ENCODE measurements at regions not wholly inside any gene's neighbourhood (a gene's known extent, or its start where the extent isn't known, plus 50 kb on each side); places are given as distances from the start of the nearest gene placed in this dataset.

DNA sequence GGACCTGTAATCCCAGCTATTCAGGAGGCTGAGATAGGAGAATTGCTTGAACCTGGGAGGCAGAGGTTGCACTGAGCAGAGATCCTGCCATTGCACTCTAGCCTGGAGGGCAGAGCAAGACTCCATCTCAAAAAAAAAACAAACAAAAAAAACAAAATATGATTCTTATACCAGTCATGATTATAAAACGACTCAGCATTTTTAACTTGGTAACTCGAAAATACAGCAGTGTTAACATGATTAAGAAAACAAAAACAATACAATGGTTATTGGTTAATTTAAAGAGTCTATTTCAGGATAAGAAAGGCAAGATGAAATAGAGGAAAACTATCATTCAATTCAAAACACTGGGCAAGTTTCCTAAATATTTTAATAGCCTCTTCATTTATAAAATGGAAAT lies 865.3 kb downstream of the PCDH7 start:
- Histone ChIP-seq H3K9ac (ENCODE audit: extremely low read depth, insufficient read length, low read length) (no peak overlapping the region), H3K23me2 (ENCODE audit: insufficient read length, low read depth, low read length, poor library complexity, severe bottlenecking) (no peaks in the 10 kb centered on the region), H2BK20ac (ENCODE audit: low read depth, low read length, poor library complexity, severe bottlenecking) (no peak overlapping the region), H3K18ac (ENCODE audit: insufficient read length, low read depth, low read length) (no peak overlapping the region), H3K27ac (ENCODE audit: insufficient read length, low read depth, low read length) (no peak overlapping the region), H2BK120ac (ENCODE audit: low read depth, low read length, poor library complexity, severe bottlenecking) (no peak overlapping the region), H3K4ac (ENCODE audit: low read depth, low read length) (no peak overlapping the region), H2AFZ (ENCODE audit: low read length) (no peak overlapping the region), H3T11ph (ENCODE audit: low read length) (no peak overlapping the region), H4K8ac (replicated peaks; ENCODE audit: insufficient read length, low read depth, low read length) (no peak overlapping the region), H3K56ac (ENCODE audit: insufficient read length, low read depth, low read length) (no peak overlapping the region), H3K9me3 (ENCODE audit: control insufficient read depth, low read depth, low read length) (no peaks in the 10 kb centered on the region), H3K79me1 (ENCODE audit: insufficient read depth, low read depth, low read length, poor library complexity, severe bottlenecking) (no peaks in the 10 kb centered on the region), H4K91ac (ENCODE audit: insufficient read length, low read depth, low read length) (no peak overlapping the region), H4K20me1 (ENCODE audit: control insufficient read depth, insufficient read depth, insufficient read length) (no peaks in the 10 kb centered on the region), H2BK5ac (ENCODE audit: insufficient read length, low read length) (no peak overlapping the region), H3K14ac (ENCODE audit: insufficient read depth, low read length) (no peak overlapping the region), H3K23ac (ENCODE audit: insufficient read length, low read depth, low read length) (no peak overlapping the region), H3K79me2 (ENCODE audit: insufficient read depth, low read length) (no peaks in the 10 kb centered on the region), H3K4me2 (ENCODE audit: insufficient read depth, insufficient read length, low read length) (no peak overlapping the region), H2BK15ac (ENCODE audit: low read depth, low read length) (no peak overlapping the region), H2AK5ac (ENCODE audit: insufficient read length, low read length) (no peak overlapping the region), H2BK12ac (ENCODE audit: insufficient read length, low read depth, low read length) (no peak overlapping the region), H3K27me3 (ENCODE audit: insufficient read depth, low read length) (no peaks in the 10 kb centered on the region), H3K4me1 (ENCODE audit: insufficient read depth, low read length) (no peaks in the 10 kb centered on the region), H4K5ac (ENCODE audit: insufficient read length, low read depth, low read length) (no peak overlapping the region)
- WGBS (ENCODE audit: extremely low coverage, insufficient read length, low lambda C conversion rate), result no CpG with 5 or more reads among the region's 2 CpGs
- TF ChIP-seq, protein P1, sequence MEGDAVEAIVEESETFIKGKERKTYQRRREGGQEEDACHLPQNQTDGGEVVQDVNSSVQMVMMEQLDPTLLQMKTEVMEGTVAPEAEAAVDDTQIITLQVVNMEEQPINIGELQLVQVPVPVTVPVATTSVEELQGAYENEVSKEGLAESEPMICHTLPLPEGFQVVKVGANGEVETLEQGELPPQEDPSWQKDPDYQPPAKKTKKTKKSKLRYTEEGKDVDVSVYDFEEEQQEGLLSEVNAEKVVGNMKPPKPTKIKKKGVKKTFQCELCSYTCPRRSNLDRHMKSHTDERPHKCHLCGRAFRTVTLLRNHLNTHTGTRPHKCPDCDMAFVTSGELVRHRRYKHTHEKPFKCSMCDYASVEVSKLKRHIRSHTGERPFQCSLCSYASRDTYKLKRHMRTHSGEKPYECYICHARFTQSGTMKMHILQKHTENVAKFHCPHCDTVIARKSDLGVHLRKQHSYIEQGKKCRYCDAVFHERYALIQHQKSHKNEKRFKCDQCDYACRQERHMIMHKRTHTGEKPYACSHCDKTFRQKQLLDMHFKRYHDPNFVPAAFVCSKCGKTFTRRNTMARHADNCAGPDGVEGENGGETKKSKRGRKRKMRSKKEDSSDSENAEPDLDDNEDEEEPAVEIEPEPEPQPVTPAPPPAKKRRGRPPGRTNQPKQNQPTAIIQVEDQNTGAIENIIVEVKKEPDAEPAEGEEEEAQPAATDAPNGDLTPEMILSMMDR (conservative IDR thresholded peaks at IDR 0.05), result no peak
- Mint-ChIP-seq H3K27me3 (ENCODE audit: low read depth) (no peaks in the 10 kb centered on the region), H3K27ac (no peak overlapping the region), H3K9me3 (no peaks in the 10 kb centered on the region), H3K36me3 (ENCODE audit: insufficient read depth in 1 of 3, low read depth in 3 of 3) (no peaks in the 10 kb centered on the region), H3K4me3 (no peak overlapping the region), H3K4me1 (no peaks in the 10 kb centered on the region)
- DNase-seq, result no peak

Data from H9 (cell line).